Midbrain (tissue), 1 donor: ENCODE measurements at regions not wholly inside any gene's neighbourhood (a gene's known extent, or its start where the extent isn't known, plus 50 kb on each side); places are given as distances from the start of the nearest gene placed in this dataset.
A peak's percentile ranks its signal among the peaks of the same experiment; 100 is the strongest.

Source experiments
- DNase-seq: peaks from one replicate; lab custom pipeline; 2025; lab: John Stamatoyannopoulos, UW

DNA sequence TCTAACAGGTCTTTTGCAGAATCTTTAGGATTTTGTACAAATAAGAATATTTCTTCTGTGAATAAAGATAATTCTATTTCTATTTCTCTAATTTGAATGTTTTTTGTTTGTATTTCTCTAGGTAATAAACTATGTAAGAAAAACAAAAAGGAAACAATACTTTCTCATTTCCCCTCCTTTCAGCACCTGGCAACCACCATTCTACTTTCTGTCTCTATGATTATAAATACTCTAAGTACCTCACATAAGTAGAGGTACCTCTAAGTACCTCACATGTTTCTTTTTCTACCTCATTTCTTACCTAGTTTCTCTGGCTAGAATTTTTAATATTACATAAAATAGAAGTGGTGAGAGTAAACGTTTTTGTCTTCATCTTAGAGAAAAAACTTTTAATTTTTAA, 550.0 kb downstream of the EPHA5 start:
- no peak for DNase-seq

GRCh38 chr4:65102419-65102818, 567.9 kb downstream of the EPHA5 start:
- DNase-seq: no peak

DNA sequence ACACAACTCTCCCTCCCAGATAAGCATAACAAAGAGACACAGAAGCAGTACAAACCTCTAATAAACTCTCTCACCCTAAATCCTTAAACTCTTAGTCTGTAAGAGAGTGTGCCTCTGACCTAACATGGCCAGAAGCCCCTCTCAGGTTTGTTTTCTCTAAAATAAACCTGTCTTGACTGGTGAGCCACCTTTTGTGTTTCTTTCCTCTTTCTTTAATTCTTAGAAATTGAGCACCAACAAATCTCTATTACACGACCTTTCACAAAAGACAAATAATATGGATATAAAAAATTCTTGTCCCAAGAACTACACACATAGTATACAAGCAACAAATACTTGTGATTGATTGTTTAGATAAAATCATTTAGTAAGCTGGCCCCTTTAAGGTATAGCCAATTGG, 573.7 kb downstream of the EPHA5 start:
- DNase-seq: no peak

GRCh38 chr4:65089666-65090065, 580.6 kb downstream of the EPHA5 start:
- no peak for DNase-seq

DNA sequence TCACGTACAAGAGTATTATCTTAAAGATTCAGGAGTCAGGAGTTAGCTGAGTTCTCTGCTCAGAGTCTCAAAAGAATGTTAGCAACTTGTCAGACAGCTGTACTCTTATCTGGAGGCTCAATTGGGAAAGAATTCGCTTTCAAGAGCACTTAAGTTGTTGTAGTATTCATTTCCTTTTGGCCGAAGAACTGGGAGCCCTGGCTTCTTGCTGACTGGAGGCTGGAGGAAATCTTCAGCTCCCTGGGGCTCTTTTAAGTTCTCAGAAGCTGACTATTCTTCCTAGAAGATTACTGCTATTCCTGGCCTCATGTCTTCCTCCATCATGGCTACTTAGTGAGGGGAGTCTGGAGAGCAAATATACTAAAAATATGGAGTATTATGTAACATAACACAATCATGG, 587.2 kb downstream of the EPHA5 start:
- no peak for DNase-seq

DNA sequence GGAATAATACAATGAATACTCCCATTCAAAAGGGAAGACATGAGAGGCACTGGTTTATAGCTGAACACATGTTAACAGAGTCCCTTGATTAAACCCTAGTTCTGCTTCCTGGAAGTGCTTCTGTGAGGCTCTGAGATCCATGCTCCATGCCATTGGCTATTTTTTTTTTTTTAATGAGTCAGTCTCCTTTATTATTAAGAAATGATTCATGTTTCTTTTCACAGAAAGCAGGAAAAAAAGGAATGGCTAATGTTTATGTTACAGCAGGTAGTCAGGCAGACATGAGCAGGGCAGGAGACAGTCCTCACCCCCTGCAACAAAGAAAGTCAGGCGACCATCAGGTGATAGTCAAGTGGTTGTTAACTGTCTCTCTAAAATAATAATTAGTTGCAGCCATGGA, 598.7 kb downstream of the EPHA5 start:
- no peak for DNase-seq

DNA sequence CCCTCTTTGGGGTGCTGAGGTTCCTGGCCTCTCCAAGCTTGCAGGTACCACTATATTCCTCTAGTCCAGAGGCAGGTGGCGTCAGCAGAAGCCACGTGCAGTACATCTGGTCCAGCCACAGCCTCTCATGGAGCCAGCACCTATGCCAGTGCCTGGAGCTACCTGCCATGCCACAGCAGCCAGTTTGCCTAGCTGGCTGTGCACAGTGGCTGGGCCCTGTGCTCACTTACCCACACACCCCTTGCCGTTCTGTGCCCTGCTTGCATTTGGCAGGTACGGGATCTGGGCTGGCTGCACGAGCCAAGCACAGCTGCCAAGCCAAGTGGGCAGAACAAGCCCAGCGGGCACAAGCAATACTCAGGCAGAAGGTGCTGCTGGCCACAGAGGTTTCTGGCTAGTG, 601.1 kb downstream of the EPHA5 start:
- DNase-seq: no peak

- no peak for DNase-seq
Measured at GRCh38 chr4:65066106-65066505, 604.2 kb downstream of the EPHA5 start.

- DNase-seq: no peak
Measured at GRCh38 chr4:65063601-65064000, 606.7 kb downstream of the EPHA5 start.

- DNase-seq: no peak
Measured at GRCh38 chr4:65050786-65051185, 619.5 kb downstream of the EPHA5 start.

DNA sequence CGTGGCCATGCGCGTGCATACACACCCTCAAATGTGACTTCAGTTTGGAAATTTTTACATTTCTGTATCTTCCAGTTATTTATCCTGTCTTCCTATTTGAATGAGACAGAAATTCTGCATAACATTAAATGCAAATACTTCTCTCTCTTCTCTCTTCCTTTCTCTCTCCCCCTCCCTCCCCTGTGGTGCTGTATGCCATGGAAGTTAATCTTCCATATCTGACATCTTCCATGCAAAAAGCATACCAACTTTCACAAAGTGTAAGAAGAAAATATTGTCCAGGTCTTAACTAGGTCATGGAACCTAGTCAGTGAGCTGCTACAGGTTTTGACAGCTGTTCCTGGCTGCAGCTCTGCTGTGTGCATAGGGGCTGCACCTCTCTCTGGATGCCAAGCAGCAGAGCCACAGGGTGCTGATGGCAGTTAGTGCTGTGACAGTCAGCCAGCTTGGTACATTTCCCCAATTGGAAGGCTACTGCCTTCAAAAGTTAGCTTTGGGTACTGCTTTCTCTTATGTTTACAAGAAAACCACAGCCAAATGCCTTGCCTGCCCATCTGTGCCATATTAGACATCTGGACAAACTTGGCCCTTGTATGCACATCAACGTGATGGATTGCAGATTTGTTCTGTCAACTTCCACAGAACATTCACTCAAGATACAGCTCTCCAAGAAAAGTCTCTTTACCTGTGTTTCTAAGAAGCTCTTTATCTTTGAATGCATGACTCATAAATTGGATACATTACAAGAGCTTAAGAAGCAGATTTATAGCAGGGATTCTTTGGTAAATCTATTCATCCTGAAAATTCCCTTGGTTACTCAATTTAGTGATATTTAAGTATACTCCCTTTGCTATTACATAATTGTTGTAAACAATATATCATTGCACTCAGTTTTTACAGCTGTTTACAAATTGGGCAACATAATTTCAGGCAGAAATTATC, 623.8 kb downstream of the EPHA5 start:
- no peak for DNase-seq

DNA sequence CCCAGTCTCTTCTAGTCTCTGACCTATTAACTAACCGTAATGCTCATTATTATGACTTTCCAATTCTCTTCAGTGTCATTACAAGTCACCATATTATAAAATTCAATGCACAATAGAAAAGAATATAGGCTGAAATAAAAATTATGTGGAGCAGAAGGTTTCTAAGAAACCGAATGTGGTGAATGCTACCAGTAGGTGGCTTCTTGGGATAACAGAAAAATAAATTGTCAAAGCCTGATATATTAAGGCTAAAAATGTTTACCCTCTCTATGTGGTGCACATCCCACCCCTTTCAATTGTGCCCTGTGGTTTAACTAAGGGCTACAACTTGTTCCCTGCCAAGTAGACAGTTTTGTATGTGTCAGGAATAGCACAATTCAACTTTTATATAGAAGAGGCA, 624.6 kb upstream of the TECRL start:
- DNase-seq: no peak

- DNase-seq: no peak
Measured at GRCh38 chr4:65028592-65028991, 619.3 kb upstream of the TECRL start.

DNA sequence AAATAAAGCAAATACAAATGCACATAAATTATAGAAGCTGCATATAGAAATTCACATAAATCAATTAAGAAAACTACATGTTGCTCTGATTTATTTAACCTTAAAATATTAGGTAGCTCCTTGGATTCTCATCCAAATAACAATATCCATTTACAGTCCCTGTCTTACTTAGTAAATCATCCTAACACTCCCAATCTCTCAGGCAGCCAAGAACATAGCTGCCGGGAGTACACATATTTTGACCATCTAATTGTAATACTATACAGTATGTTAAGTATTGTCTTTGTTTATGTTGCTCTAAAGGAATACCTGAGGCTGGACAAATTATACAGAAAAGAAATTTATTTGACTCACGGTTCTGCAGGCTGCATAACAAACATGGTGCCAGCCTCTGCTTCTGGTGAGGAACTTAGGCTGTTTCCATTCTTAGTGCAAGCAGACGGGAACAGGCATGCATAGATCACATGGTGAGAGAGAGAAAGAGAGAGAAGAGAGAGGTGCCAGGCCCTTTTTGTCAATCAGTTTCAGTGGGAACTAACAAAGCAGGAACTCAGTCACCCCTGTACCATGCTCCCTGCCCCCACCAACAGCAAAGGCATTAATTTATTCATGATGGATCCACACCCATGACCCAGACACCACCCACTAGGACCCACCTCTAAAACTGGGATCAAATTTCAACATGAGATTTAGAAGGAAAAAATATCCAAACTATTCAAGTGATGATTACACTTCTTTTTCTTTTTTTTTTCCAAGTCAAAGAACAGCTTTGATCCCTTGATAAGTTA, 614.8 kb upstream of the TECRL start:
- peak; percentile 4 for DNase-seq

- DNase-seq: no peak
Measured at GRCh38 chr4:65023081-65023480, 613.8 kb upstream of the TECRL start.

DNA sequence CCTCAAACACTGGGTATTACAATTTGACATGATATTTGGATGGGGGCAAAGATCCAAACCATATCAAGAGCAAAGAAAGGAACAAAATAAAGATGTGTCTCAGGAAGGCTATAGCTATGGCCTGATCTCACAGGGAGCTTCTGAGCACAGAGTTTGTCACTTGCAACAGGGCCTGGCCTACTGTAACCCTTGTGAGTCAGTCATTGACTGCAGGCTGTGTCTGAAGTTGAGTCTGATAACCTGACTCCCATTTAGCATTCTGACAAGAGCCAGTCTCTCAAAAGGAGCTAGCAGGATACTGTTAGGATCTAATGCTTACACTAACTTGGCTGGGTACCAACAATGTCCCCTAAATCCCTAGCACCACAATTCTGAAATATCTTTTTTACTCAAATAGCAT, 612.5 kb upstream of the TECRL start:
- DNase-seq: no peak

- no peak for DNase-seq
Measured at GRCh38 chr4:65021149-65021548, 611.9 kb upstream of the TECRL start.

- no peak for DNase-seq
Measured at GRCh38 chr4:65019775-65020174, 610.5 kb upstream of the TECRL start.

DNA sequence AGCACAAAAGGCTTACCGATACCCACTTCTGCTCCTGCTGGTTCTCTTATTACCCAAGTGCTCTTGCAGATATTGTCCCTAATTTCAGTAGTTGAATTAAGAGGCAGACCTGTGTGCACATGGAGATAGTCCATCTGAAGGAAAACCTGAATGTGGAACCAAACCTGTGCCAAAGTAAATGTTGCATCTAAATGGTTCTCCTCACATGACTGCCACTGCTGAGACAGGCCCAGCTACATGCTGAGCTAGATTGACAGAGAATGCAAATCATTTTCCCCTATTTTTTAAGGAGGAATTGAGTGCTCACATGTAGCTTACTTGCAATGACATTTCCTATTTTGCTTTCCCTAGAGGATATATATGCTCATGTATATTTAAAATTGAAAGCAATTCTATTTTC, 609.1 kb upstream of the TECRL start:
- DNase-seq: no peak

DNA sequence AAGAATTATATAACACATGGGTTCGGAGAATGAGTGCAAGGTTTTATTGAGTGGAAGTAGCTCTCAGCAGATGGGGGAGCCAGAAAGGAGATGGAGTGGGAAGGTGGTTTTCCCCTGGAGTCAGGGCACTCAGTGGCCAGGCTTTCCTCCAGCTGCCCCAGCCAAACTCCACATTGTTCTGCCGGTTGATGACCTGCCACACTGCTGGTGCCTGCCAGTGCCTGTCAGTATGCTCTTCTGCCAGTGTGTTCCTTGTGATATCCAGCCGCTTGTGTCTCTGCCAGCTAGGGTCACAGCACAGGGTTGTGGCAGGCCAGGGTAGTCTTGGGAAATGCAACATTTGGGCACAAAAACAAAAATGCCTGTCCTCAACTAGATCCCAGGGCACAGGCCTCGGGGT, 604.8 kb upstream of the TECRL start:
- no peak for DNase-seq

DNA sequence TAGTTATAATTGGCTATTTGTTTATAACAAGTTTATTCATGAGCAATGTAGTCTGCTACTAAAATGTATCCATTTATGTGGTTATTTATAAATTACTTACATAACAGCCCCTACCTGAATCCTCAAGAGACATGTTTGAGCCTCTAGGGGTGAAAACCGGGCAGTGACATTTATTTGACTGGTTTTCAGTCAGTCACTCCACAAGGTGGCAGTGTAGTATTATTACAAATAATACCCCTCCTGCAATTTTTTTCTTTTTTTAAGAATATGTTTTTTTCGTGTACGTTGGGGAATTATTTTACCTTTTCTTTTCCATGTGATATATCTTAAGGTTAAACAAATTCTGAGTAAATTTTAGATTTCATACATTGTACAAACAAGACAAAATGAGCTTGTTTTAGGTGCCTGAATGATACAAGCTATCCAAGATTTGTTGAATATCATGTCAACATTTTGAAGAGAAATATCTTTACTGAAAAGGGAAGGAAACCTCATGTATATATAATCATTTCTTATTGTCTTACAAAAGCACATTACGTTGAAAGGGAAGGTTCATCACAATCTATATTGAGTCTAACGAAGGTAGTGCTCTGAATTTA, 598.7 kb upstream of the TECRL start:
- DNase-seq: peak; percentile 4

GRCh38 chr4:64975177-64975576, 565.9 kb upstream of the TECRL start:
- DNase-seq: no peak

DNA sequence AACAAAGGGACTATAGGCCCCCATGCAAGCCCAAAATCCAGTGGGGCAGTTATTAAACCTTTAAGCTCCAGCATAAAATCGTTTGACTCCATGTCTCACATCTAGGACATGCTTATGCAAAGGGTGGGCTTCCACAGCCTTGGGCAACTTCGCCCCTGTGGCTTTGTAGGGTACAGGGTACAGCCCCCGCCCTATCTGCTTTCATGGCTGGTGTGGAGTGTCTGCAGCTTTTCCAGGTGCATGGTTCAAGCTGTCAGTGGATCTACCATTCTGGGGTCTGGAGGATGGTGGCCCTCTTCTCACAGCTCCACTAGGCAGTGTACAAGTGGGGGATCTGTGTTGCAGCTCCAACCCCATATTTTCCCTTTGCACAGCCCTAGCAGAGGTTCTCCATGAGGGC, 559.8 kb upstream of the TECRL start:
- DNase-seq: no peak
